ENCODE measurements at regions not wholly inside any gene's neighbourhood (a gene's known extent, or its start where the extent isn't known, plus 50 kb on each side); places are given as distances from the start of the nearest gene placed in this dataset.

DNA sequence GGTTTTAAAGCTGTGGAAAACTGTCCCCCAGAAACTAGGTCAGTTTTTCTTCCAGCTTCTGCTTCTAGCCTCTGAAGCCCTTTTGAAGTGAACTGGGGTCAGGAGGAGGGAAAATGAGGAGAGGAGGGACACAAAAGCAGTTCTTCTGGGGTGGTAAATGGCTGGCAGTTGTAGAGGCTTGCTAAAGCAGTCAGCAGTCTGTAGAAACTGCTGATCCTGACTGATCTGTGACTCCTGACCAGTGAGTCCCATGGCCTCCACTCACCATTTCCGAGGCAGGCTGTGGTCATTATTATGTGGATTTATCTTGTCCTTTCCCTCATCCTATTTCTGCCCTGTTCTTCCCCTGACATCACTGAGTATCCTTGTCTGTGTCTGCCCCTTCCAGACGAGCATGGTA lies 276.4 kb upstream of the ROPN1 start:
- no peak overlapping the region for H2BK12ac ChIP-seq (ENCODE audit: low read depth, low read length)
- H4K8ac ChIP-seq (ENCODE audit: extremely low read depth, insufficient read depth, low read length): no peak overlapping the region
- no peak overlapping the region for H3K9ac ChIP-seq (replicated peaks in 1 of 4; ENCODE audit: extremely low read depth in 1 of 4, low read depth in 3 of 4, low read length in 3 of 4)
- H4K20me1 ChIP-seq (replicated peaks in 1 of 2; ENCODE audit: control insufficient read depth in 1 of 2, insufficient read depth in 2 of 2, low read length in 2 of 2): no peaks in the 10 kb centered on the region
- no peak overlapping the region for H3K4me3 ChIP-seq (ENCODE audit: extremely low read depth in 1 of 4, insufficient read depth in 2 of 4, low read depth in 3 of 4, low read length in 4 of 4)
- DNase-seq (ENCODE audit: low read depth in 1 of 2, low spot score in 2 of 2): no peak
- POLR2A ChIA-PET (ENCODE audit: partially characterized antibody): no interaction called here
- no peak overlapping the region for H3K27ac ChIP-seq (ENCODE audit: low read depth, low read length)
- no peak for TF ChIP-seq JUND (IDR thresholded peaks at IDR 0.05; ENCODE audit: low read length)
- TF ChIP-seq EGR1 (IDR thresholded peaks at IDR 0.05; ENCODE audit: borderline replicate concordance, low read depth, low read length): no peak
- TF ChIP-seq, protein P1, sequence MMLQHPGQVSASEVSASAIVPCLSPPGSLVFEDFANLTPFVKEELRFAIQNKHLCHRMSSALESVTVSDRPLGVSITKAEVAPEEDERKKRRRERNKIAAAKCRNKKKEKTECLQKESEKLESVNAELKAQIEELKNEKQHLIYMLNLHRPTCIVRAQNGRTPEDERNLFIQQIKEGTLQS (IDR thresholded peaks at IDR 0.05; ENCODE audit: insufficient read depth, low read depth, low read length): no peak
- TF ChIP-seq, protein P2, sequence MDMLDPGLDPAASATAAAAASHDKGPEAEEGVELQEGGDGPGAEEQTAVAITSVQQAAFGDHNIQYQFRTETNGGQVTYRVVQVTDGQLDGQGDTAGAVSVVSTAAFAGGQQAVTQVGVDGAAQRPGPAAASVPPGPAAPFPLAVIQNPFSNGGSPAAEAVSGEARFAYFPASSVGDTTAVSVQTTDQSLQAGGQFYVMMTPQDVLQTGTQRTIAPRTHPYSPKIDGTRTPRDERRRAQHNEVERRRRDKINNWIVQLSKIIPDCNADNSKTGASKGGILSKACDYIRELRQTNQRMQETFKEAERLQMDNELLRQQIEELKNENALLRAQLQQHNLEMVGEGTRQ (IDR thresholded peaks at IDR 0.05; ENCODE audit: low read length): no peak
- TF ChIP-seq CREB1 (IDR thresholded peaks at IDR 0.05): no peak
- H2BK20ac ChIP-seq (ENCODE audit: low read length): no peak overlapping the region
- H3K4ac ChIP-seq (replicated peaks; ENCODE audit: insufficient read length, low read depth, low read length): no peak overlapping the region
- no peak overlapping the region for H2AK5ac ChIP-seq (ENCODE audit: low read depth, low read length)
- no peak overlapping the region for H4K5ac ChIP-seq (ENCODE audit: insufficient read length, low read depth, low read length)
- no peak overlapping the region for H3K18ac ChIP-seq (ENCODE audit: extremely low read depth, low read length)
- WGBS, 2 experiments (ENCODE audit: extremely low coverage in 1 of 2, insufficient coverage in 1 of 2, insufficient read length in 1 of 2, insufficient replicate concordance in 2 of 2, low coverage in 1 of 2, low lambda C conversion rate in 2 of 2, missing lambda C conversion rate in 1 of 2): 72% methylated on average over 2 of the region's 2 CpGs; no CpG with 5 or more reads in 1 of the 2 experiments
- no peaks in the 10 kb centered on the region for H3K9me3 ChIP-seq (ENCODE audit: insufficient read depth in 2 of 2, low read depth in 1 of 2, low read length in 1 of 2)
- no peak overlapping the region for H3K56ac ChIP-seq (replicated peaks; ENCODE audit: insufficient read length, low read depth, low read length)
- no peak overlapping the region for H2BK120ac ChIP-seq (replicated peaks; ENCODE audit: low read depth, low read length)
- FAIRE-seq: no peak
- no peak overlapping the region for H3K4me2 ChIP-seq (ENCODE audit: insufficient read depth in 1 of 2, low read depth in 2 of 2, low read length in 2 of 2)
- no peak overlapping the region for H2AFZ ChIP-seq (ENCODE audit: low read length)
- H2BK15ac ChIP-seq (ENCODE audit: low read length): no peak overlapping the region
- H3K14ac ChIP-seq (ENCODE audit: insufficient read length): no peak overlapping the region
- CTCF ChIA-PET (ENCODE audit: partially characterized antibody): interaction anchor here (0.6 to 7.2 kb wide), 5 partner anchors 13 to 278 kb away, joined by 3 to 45 read pairs (median 4); no protein-coding TSS in a partner anchor
- H3K4me1 ChIP-seq (replicated peaks in 1 of 4; ENCODE audit: control insufficient read depth in 3 of 4, insufficient read depth in 4 of 4, low read length in 3 of 4): no peaks in the 10 kb centered on the region
- H3K36me3 ChIP-seq (ENCODE audit: control insufficient read depth in 2 of 4, insufficient read depth in 4 of 4, low read length in 3 of 4): no peaks in the 10 kb centered on the region
- no peak overlapping the region for H3K23ac ChIP-seq (ENCODE audit: insufficient read length)
- no peak overlapping the region for H4K91ac ChIP-seq (replicated peaks; ENCODE audit: insufficient read length, low read length)
- no peaks in the 10 kb centered on the region for H3K79me2 ChIP-seq (ENCODE audit: control insufficient read depth in 1 of 2, insufficient read depth in 2 of 2, low read length in 2 of 2)
- no peak overlapping the region for H2BK5ac ChIP-seq (ENCODE audit: low read depth, low read length)
- no peaks in the 10 kb centered on the region for H3K27me3 ChIP-seq (replicated peaks in 1 of 4; ENCODE audit: control insufficient read depth in 3 of 4, extremely low read depth in 1 of 4, insufficient read depth in 3 of 4, low read length in 3 of 4)
- no peaks in the 10 kb centered on the region for H3K79me1 ChIP-seq (ENCODE audit: low read depth, low read length)
- H3K23me2 ChIP-seq (ENCODE audit: low read depth, low read length): no peaks in the 10 kb centered on the region
